WTC11 (cell line): ENCODE measurements at regions not wholly inside any gene's neighbourhood (a gene's known extent, or its start where the extent isn't known, plus 50 kb on each side); places are given as distances from the start of the nearest gene placed in this dataset.

Experiments
- ATAC-seq: fragments of 200-7000 bp; cut with Tn5 transposase; 2 replicates; pipeline ENCODE4 v1.10.0; 2021; ENCODE audit warnings: mild to moderate bottlenecking, moderate library complexity
- CTCF ChIA-PET: fragments of 300-600 bp; sonication (Branson Sonifier 250); formaldehyde crosslinking; loops from one replicate; lab custom pipeline; 2021; ENCODE audit warnings: antibody characterized with exemption; lab: Charles Lee
- POLR2A ChIA-PET: fragments of 350-600 bp; sonication (Branson Sonifier 250); formaldehyde crosslinking; loops from one replicate; lab custom pipeline; 2021; ENCODE audit warnings: antibody characterized with exemption; lab: Charles Lee
- DNase-seq: peaks from one replicate; pipeline ENCODE4 v3.0.0; 2021; ENCODE audit warnings: low spot score
- H3K27ac Mint-ChIP-seq: 2 replicates; pipeline ENCODE4 v1.8.0; 2021; ENCODE audit warnings: mixed read lengths
- H3K27me3 Mint-ChIP-seq: 2 replicates; pipeline ENCODE4 v1.8.0; 2021; ENCODE audit warnings: low read depth, mild to moderate bottlenecking, moderate library complexity, mixed read lengths
- H3K36me3 Mint-ChIP-seq: 2 replicates; pipeline ENCODE4 v1.8.0; 2021; ENCODE audit warnings: mixed read lengths
- H3K4me1 Mint-ChIP-seq: 2 replicates; pipeline ENCODE4 v1.8.0; 2022; ENCODE audit warnings: mixed read lengths
- H3K4me3 Mint-ChIP-seq: 2 replicates; pipeline ENCODE4 v1.8.0; 2021; ENCODE audit warnings: mild to moderate bottlenecking, moderate library complexity, mixed read lengths
- H3K9me3 Mint-ChIP-seq: 2 replicates; pipeline ENCODE4 v1.8.0; 2021; ENCODE audit warnings: mixed read lengths
- ATF1 ChIP-seq: sonication (generic); formaldehyde crosslinking; IDR thresholded peaks from 2 replicates; pipeline ENCODE4 v1.8.1; 2023; ENCODE audit warnings: mild to moderate bottlenecking, moderate library complexity, missing genetic modification reagents
- CREB1 ChIP-seq: sonication (generic); formaldehyde crosslinking; IDR thresholded peaks from 2 replicates; pipeline ENCODE4 v1.8.0; 2023; ENCODE audit warnings: mild to moderate bottlenecking, missing genetic modification reagents
- E2F1 ChIP-seq: sonication (generic); formaldehyde crosslinking; IDR thresholded peaks from 2 replicates; pipeline ENCODE4 v1.8.0; 2022; ENCODE audit warnings: mild to moderate bottlenecking, missing genetic modification reagents
- EMX1 ChIP-seq: fragments of 250-450 bp; sonication (Bioruptor Pico); IDR thresholded peaks from 2 replicates; pipeline ENCODE4 v1.8.0; 2021; ENCODE audit warnings: mild to moderate bottlenecking
- ETV6 ChIP-seq: sonication (generic); formaldehyde crosslinking; IDR thresholded peaks from 2 replicates; pipeline ENCODE4 v1.8.1; 2022; ENCODE audit warnings: mild to moderate bottlenecking, missing genetic modification reagents
- FOXK1 ChIP-seq: sonication (generic); formaldehyde crosslinking; IDR thresholded peaks from 2 replicates; pipeline ENCODE4 v1.8.0; 2022; ENCODE audit warnings: mild to moderate bottlenecking, moderate library complexity, missing genetic modification reagents
- FOXP1 ChIP-seq: sonication (generic); formaldehyde crosslinking; IDR thresholded peaks from 2 replicates; pipeline ENCODE4 v1.8.0; 2022; ENCODE audit warnings: missing genetic modification reagents, mild to moderate bottlenecking, moderate library complexity, borderline replicate concordance
- HMGA2 ChIP-seq: fragments of 250-450 bp; sonication (Bioruptor Pico); IDR thresholded peaks from 2 replicates; pipeline ENCODE4 v1.4.0; 2021; ENCODE audit warnings: mild to moderate bottlenecking, moderate library complexity
- IRF1 ChIP-seq: sonication (generic); formaldehyde crosslinking; IDR thresholded peaks from 2 replicates; pipeline ENCODE4 v1.8.0; 2023; ENCODE audit warnings: missing genetic modification reagents
- MLX ChIP-seq: sonication (generic); formaldehyde crosslinking; IDR thresholded peaks from 2 replicates; pipeline ENCODE4 v1.8.1; 2023; ENCODE audit warnings: mild to moderate bottlenecking, missing genetic modification reagents, moderate library complexity
- NFATC4 ChIP-seq: fragments of 250-450 bp; sonication (Bioruptor Pico); IDR thresholded peaks from 2 replicates; pipeline ENCODE4 v1.9.0; 2021; ENCODE audit warnings: mild to moderate bottlenecking
- TEAD1 ChIP-seq: sonication (generic); formaldehyde crosslinking; IDR thresholded peaks from 2 replicates; pipeline ENCODE4 v1.8.0; 2022; ENCODE audit warnings: mild to moderate bottlenecking, missing genetic modification reagents
- ZNF121 ChIP-seq: sonication (generic); formaldehyde crosslinking; IDR thresholded peaks from 2 replicates; pipeline ENCODE4 v1.8.0; 2023; ENCODE audit warnings: missing genetic modification reagents
- ZNF232 ChIP-seq: sonication (generic); formaldehyde crosslinking; IDR thresholded peaks from 2 replicates; pipeline ENCODE4 v1.8.0; 2022; ENCODE audit warnings: mild to moderate bottlenecking, missing genetic modification reagents
- ZNF416 ChIP-seq: fragments of 250-450 bp; sonication (Bioruptor Pico); IDR thresholded peaks from 2 replicates; pipeline ENCODE4 v1.9.0; 2021; ENCODE audit warnings: mild to moderate bottlenecking, inconsistent platforms
- ZNF532 ChIP-seq: fragments of 250-450 bp; sonication (Bioruptor Pico); IDR thresholded peaks from 2 replicates; pipeline ENCODE4 v1.9.0; 2021; ENCODE audit warnings: mild to moderate bottlenecking, borderline replicate concordance

GRCh38 chr18:8982416-8983183 is 119.9 kb upstream of the NDUFV2 start:
- no peaks in the 10 kb centered on the region for H3K36me3 Mint-ChIP-seq
- CTCF ChIA-PET, result interaction anchor here (0.6 to 3.2 kb wide), 18 partner anchors 80 to 373 kb away, joined by 3 to 21 read pairs (median 4); partner anchors contain the start of gene RAB12
- ATAC-seq (peak; percentile 73), DNase-seq (peak; percentile 39)
- no peak overlapping the region for H3K4me3 Mint-ChIP-seq
- POLR2A ChIA-PET, result no interaction called here
- no peaks in the 10 kb centered on the region; the same call in 1 of the 2 replicates for H3K27me3 Mint-ChIP-seq
- H3K4me1 Mint-ChIP-seq, result peaks cover 46% of the 10 kb centered on the region
- H3K9me3 Mint-ChIP-seq, result no peaks in the 10 kb centered on the region
- no peak overlapping the region; the same call in 1 of the 2 replicates for H3K27ac Mint-ChIP-seq
- TF ChIP-seq MLX (CRISPR knock-in tag), result no peak
- TF ChIP-seq ZNF121 (CRISPR knock-in tag), result peak; percentile 96
- TF ChIP-seq FOXK1, result no peak

- Mint-ChIP-seq H3K36me3 (no peaks in the 10 kb centered on the region), H3K27ac (no peak overlapping the region), H3K4me3 (no peak overlapping the region), H3K9me3 (no peaks in the 10 kb centered on the region), H3K27me3 (no peaks in the 10 kb centered on the region; the same call in 1 of the 2 replicates), H3K4me1 (peaks cover 48% of the 10 kb centered on the region)
- ChIA-PET CTCF (interaction anchor here (0.9 to 3.2 kb wide), 13 partner anchors 82 to 374 kb away, joined by 3 to 21 read pairs (median 4); partner anchors contain the start of gene RAB12), POLR2A (no interaction called here)
- DNase-seq (no peak), ATAC-seq (no peak)
- TF ChIP-seq ZNF532 (CRISPR knock-in tag), result no peak
- TF ChIP-seq ATF1 (CRISPR knock-in tag), result no peak
- no peak for TF ChIP-seq IRF1 (CRISPR knock-in tag)
- no peak for TF ChIP-seq ZNF416 (CRISPR knock-in tag)
- no peak for TF ChIP-seq EMX1 (CRISPR knock-in tag)
- TF ChIP-seq ZNF232, result no peak
- TF ChIP-seq NFATC4 (CRISPR knock-in tag), result no peak
- TF ChIP-seq FOXK1, result no peak
- no peak for TF ChIP-seq E2F1
- TF ChIP-seq HMGA2, result no peak
- TF ChIP-seq FOXP1, result no peak
- TF ChIP-seq ETV6 (CRISPR knock-in tag), result no peak
- TF ChIP-seq TEAD1 (CRISPR knock-in tag), result no peak
- no peak for TF ChIP-seq CREB1 (CRISPR knock-in tag)
Measured at GRCh38 chr18:8983195-8983594, 119.3 kb upstream of the NDUFV2 start.
